ENCODE measurements at regions not wholly inside any gene's neighbourhood (a gene's known extent, or its start where the extent isn't known, plus 50 kb on each side); places are given as distances from the start of the nearest gene placed in this dataset.

- TF ChIP-seq YY1 (IDR thresholded peaks at IDR 0.05; ENCODE audit: low read depth) (no peak), MAX (IDR thresholded peaks at IDR 0.05) (no peak), CEBPB (IDR thresholded peaks at IDR 0.05) (no peak), TAF1 (IDR thresholded peaks at IDR 0.05; ENCODE audit: low read depth) (no peak)
Observed at GRCh38 chr7:9796241-9796640, 1177.4 kb upstream of the PHF14 start.

GRCh38 chr7:9822458-9823290, 1151.0 kb upstream of the PHF14 start:
- TF ChIP-seq REST (IDR thresholded peaks at IDR 0.05; ENCODE audit: low read depth) (no peak), EGR1 (IDR thresholded peaks at IDR 0.05) (no peak), CREB1 (IDR thresholded peaks at IDR 0.05; ENCODE audit: low read depth) (no peak), CEBPB (IDR thresholded peaks at IDR 0.05) (no peak)

- TF ChIP-seq YY1 (IDR thresholded peaks at IDR 0.05; ENCODE audit: low read depth) (no peak), USF1 (IDR thresholded peaks at IDR 0.05) (no peak), REST (IDR thresholded peaks at IDR 0.05; ENCODE audit: low read depth) (no peak), CEBPB (IDR thresholded peaks at IDR 0.05) (no peak), EP300 (IDR thresholded peaks at IDR 0.05; ENCODE audit: borderline replicate concordance) (0 out of 2 replicates have a peak, but pooled peaks have one; percentile 34), NFIC (IDR thresholded peaks at IDR 0.05) (no peak), FOXM1 (IDR thresholded peaks at IDR 0.05; ENCODE audit: borderline replicate concordance, low read depth) (no peak), MAX (IDR thresholded peaks at IDR 0.05) (peak; percentile 15; the same call in 1 of the 2 replicates), TEAD4 (IDR thresholded peaks at IDR 0.05) (no peak)
Observed at GRCh38 chr7:9835199-9835598, 1138.5 kb upstream of the PHF14 start.

- TF ChIP-seq USF1 (IDR thresholded peaks at IDR 0.05): no peak
- TF ChIP-seq TAF1 (IDR thresholded peaks at IDR 0.05; ENCODE audit: low read depth): no peak
- no peak for TF ChIP-seq CEBPB (IDR thresholded peaks at IDR 0.05)
- TF ChIP-seq REST (IDR thresholded peaks at IDR 0.05; ENCODE audit: low read depth): no peak; the same call in 1 of the 2 replicates
- no peak for TF ChIP-seq RAD21 (IDR thresholded peaks at IDR 0.05; ENCODE audit: low read depth)
- TF ChIP-seq EP300 (IDR thresholded peaks at IDR 0.05; ENCODE audit: borderline replicate concordance): no peak
- TF ChIP-seq YY1 (IDR thresholded peaks at IDR 0.05; ENCODE audit: low read depth): no peak
- TF ChIP-seq NFIC (IDR thresholded peaks at IDR 0.05): no peak
- no peak for TF ChIP-seq EGR1 (IDR thresholded peaks at IDR 0.05)
- no peak for TF ChIP-seq TEAD4 (IDR thresholded peaks at IDR 0.05)
- TF ChIP-seq ZBTB7A (IDR thresholded peaks at IDR 0.05; ENCODE audit: low read depth): no peak
Observed at GRCh38 chr7:9836671-9837070, 1137.0 kb upstream of the PHF14 start.

- TF ChIP-seq NFIC (IDR thresholded peaks at IDR 0.05): no peak
- 0 out of 2 replicates have a peak, but pooled peaks have one; percentile 14 for TF ChIP-seq EP300 (IDR thresholded peaks at IDR 0.05; ENCODE audit: borderline replicate concordance)
- no peak for TF ChIP-seq USF1 (IDR thresholded peaks at IDR 0.05)
Observed at GRCh38 chr7:9842301-9842700, 1131.4 kb upstream of the PHF14 start.

Measured in Ishikawa (cell line).